ENCODE measurements at regions not wholly inside any gene's neighbourhood (a gene's known extent, or its start where the extent isn't known, plus 50 kb on each side); places are given as distances from the start of the nearest gene placed in this dataset.

DNA sequence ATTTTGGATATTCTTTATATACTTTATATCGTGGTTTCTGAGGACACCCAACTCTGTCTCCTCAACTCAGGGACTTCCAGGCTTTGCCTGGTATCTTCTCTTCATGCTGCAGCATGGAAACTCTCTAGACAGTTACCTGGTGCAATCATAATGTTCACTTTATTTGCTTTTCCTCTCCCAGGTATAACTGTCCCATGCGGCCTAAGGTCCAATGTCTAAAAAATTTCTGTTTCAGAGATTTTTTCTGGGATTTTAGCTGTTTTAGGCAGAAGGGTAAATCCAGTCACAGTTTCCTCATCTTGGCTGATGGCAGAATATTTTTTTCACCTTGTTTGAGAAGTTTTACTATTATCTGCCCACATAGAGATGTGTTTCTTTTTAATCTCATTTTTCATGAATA lies 139.9 kb upstream of the KCNMB2 start:
- Histone ChIP-seq H3K4me1 (ENCODE audit: control insufficient read depth in 2 of 2, insufficient read depth in 2 of 2, low read length in 2 of 2) (no peaks in the 10 kb centered on the region), H3K79me2 (ENCODE audit: control insufficient read depth, insufficient read depth, low read length) (no peaks in the 10 kb centered on the region), H3K9ac (ENCODE audit: low read length) (no peak overlapping the region), H3K4me3 (ENCODE audit: control extremely low read depth in 1 of 5, extremely low read depth in 1 of 5, insufficient read depth in 1 of 5, low read depth in 2 of 5, low read length in 4 of 5) (no peak overlapping the region), H3K4me2 (replicated peaks; ENCODE audit: low read depth, low read length, poor library complexity, severe bottlenecking) (no peak overlapping the region), H3K9me3 (ENCODE audit: control extremely low read depth in 1 of 3, control insufficient read depth in 2 of 3, insufficient read depth in 1 of 3, low read length in 2 of 3) (peaks cover 0 to 1% (median 0%) of the 10 kb centered on the region in 3 donors), H3K27ac (ENCODE audit: low read length in 2 of 2) (no peak overlapping the region), H4K20me1 (ENCODE audit: control insufficient read depth, insufficient read depth, low read length, poor library complexity, severe bottlenecking) (no peaks in the 10 kb centered on the region), H3K27me3 (replicated peaks in 1 of 4; ENCODE audit: control extremely low read depth in 1 of 4, control insufficient read depth in 3 of 4, insufficient read depth in 4 of 4, low read length in 3 of 4) (no peaks in the 10 kb centered on the region), H2AFZ (ENCODE audit: insufficient read depth, low read depth, low read length, poor library complexity, severe bottlenecking) (no peak overlapping the region), H3K36me3 (replicated peaks in 1 of 2; ENCODE audit: control extremely low read depth in 1 of 2, control insufficient read depth in 1 of 2, extremely low read depth in 1 of 2, insufficient read depth in 2 of 2, low read length in 1 of 2) (no peaks in the 10 kb centered on the region)
- no peak overlapping the region for H3K4me3 Mint-ChIP-seq
- no CpG with 5 or more reads among the region's 2 CpGs for WGBS (ENCODE audit: insufficient coverage)
- DNase-seq = no peak
- H3K4me1 Mint-ChIP-seq = no peaks in the 10 kb centered on the region
- no peak overlapping the region for H3K27ac Mint-ChIP-seq
- TF ChIP-seq, protein P1, sequence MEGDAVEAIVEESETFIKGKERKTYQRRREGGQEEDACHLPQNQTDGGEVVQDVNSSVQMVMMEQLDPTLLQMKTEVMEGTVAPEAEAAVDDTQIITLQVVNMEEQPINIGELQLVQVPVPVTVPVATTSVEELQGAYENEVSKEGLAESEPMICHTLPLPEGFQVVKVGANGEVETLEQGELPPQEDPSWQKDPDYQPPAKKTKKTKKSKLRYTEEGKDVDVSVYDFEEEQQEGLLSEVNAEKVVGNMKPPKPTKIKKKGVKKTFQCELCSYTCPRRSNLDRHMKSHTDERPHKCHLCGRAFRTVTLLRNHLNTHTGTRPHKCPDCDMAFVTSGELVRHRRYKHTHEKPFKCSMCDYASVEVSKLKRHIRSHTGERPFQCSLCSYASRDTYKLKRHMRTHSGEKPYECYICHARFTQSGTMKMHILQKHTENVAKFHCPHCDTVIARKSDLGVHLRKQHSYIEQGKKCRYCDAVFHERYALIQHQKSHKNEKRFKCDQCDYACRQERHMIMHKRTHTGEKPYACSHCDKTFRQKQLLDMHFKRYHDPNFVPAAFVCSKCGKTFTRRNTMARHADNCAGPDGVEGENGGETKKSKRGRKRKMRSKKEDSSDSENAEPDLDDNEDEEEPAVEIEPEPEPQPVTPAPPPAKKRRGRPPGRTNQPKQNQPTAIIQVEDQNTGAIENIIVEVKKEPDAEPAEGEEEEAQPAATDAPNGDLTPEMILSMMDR (IDR thresholded peaks at IDR 0.05) = no peak
- no peak for TF ChIP-seq EZH2 (IDR thresholded peaks at IDR 0.05; ENCODE audit: borderline replicate concordance, insufficient read depth, low read depth, low read length, poor library complexity, severe bottlenecking)
- H3K9me3 Mint-ChIP-seq (ENCODE audit: insufficient read depth) = no peaks in the 10 kb centered on the region
- POLR2A ChIA-PET = no interaction called here
- peaks cover 4% of the 10 kb centered on the region for H3K27me3 Mint-ChIP-seq
- CTCF ChIA-PET = no interaction called here
- ATAC-seq (ENCODE audit: low read depth) = no peak
- intact Hi-C loops (cut with micrococcal nuclease) = no loop called here

- no CpG with 5 or more reads among the region's 2 CpGs for WGBS (ENCODE audit: insufficient coverage)
- Histone ChIP-seq H3K9ac (ENCODE audit: low read length) (no peak overlapping the region), H3K27ac (ENCODE audit: low read length in 2 of 2) (no peak overlapping the region), H3K4me3 (ENCODE audit: control extremely low read depth in 1 of 5, extremely low read depth in 1 of 5, insufficient read depth in 1 of 5, low read depth in 2 of 5, low read length in 4 of 5) (no peak overlapping the region), H3K4me2 (replicated peaks; ENCODE audit: low read depth, low read length, poor library complexity, severe bottlenecking) (no peak overlapping the region), H3K79me2 (ENCODE audit: control insufficient read depth, insufficient read depth, low read length) (no peaks in the 10 kb centered on the region), H3K4me1 (ENCODE audit: control insufficient read depth in 2 of 2, insufficient read depth in 2 of 2, low read length in 2 of 2) (no peaks in the 10 kb centered on the region), H3K9me3 (ENCODE audit: control extremely low read depth in 1 of 3, control insufficient read depth in 2 of 3, insufficient read depth in 1 of 3, low read length in 2 of 3) (peaks cover 0 to 1% (median 0%) of the 10 kb centered on the region in 3 donors), H4K20me1 (ENCODE audit: control insufficient read depth, insufficient read depth, low read length, poor library complexity, severe bottlenecking) (no peaks in the 10 kb centered on the region), H2AFZ (ENCODE audit: insufficient read depth, low read depth, low read length, poor library complexity, severe bottlenecking) (no peak overlapping the region), H3K27me3 (replicated peaks in 1 of 4; ENCODE audit: control extremely low read depth in 1 of 4, control insufficient read depth in 3 of 4, insufficient read depth in 4 of 4, low read length in 3 of 4) (no peaks in the 10 kb centered on the region), H3K36me3 (replicated peaks in 1 of 2; ENCODE audit: control extremely low read depth in 1 of 2, control insufficient read depth in 1 of 2, extremely low read depth in 1 of 2, insufficient read depth in 2 of 2, low read length in 1 of 2) (no peaks in the 10 kb centered on the region)
- ChIA-PET POLR2A (no interaction called here), CTCF (no interaction called here)
- H3K27me3 Mint-ChIP-seq = peaks cover 4% of the 10 kb centered on the region
- H3K4me1 Mint-ChIP-seq = no peaks in the 10 kb centered on the region
- ATAC-seq (ENCODE audit: low read depth) = no peak
- TF ChIP-seq EZH2 (IDR thresholded peaks at IDR 0.05; ENCODE audit: borderline replicate concordance, insufficient read depth, low read depth, low read length, poor library complexity, severe bottlenecking) = no peak
- TF ChIP-seq, protein P1 (IDR thresholded peaks at IDR 0.05) = no peak
- no peak overlapping the region for H3K27ac Mint-ChIP-seq
- H3K9me3 Mint-ChIP-seq (ENCODE audit: insufficient read depth) = no peaks in the 10 kb centered on the region
- intact Hi-C loops (cut with micrococcal nuclease) = no loop called here
- no peak overlapping the region for H3K4me3 Mint-ChIP-seq
- no peak for DNase-seq
Measured at GRCh38 chr3:178397202-178397601, 139.0 kb upstream of the KCNMB2 start.
